Activated CD8-positive, alpha-beta T cell treated with anti-CD3 and anti-CD28 coated beads for 36 hours (primary cell): ENCODE measurements at regions not wholly inside any gene's neighbourhood (a gene's known extent, or its start where the extent isn't known, plus 50 kb on each side); places are given as distances from the start of the nearest gene placed in this dataset.

Experiments
- ATAC-seq: fragments of 200-7000 bp; cut with Tn5 transposase; one replicate; pipeline ENCODE4 v1.10.0; 2021; ENCODE audit warnings: mild to moderate bottlenecking, moderate library complexity
- CTCF ChIA-PET: fragments of 350-600 bp; sonication (Branson Sonifier 250); formaldehyde crosslinking; loops from one replicate; lab custom pipeline; 2021; ENCODE audit warnings: antibody characterized with exemption; lab: Charles Lee
- POLR2A ChIA-PET: fragments of 350-600 bp; sonication (Branson Sonifier 250); formaldehyde crosslinking; loops from one replicate; lab custom pipeline; 2021; ENCODE audit warnings: antibody characterized with exemption; lab: Charles Lee
- DNase-seq: peaks from one replicate; pipeline ENCODE4 v3.0.0-alpha.2; 2020
- H3K27ac Mint-ChIP-seq: one replicate; pipeline ENCODE4 v1.8.0; 2021; ENCODE audit warnings: mild to moderate bottlenecking, mixed read lengths
- H3K27me3 Mint-ChIP-seq: one replicate; pipeline ENCODE4 v1.8.0; 2021; ENCODE audit warnings: mixed read lengths
- H3K36me3 Mint-ChIP-seq: one replicate; pipeline ENCODE4 v1.8.0; 2021; ENCODE audit warnings: low read depth, mixed read lengths
- H3K4me1 Mint-ChIP-seq: one replicate; pipeline ENCODE4 v1.8.0; 2021; ENCODE audit warnings: low read depth, mixed read lengths
- H3K4me3 Mint-ChIP-seq: one replicate; pipeline ENCODE4 v1.8.0; 2021; ENCODE audit warnings: mild to moderate bottlenecking, moderate library complexity, mixed read lengths
- H3K9me3 Mint-ChIP-seq: one replicate; pipeline ENCODE4 v1.8.0; 2021; ENCODE audit warnings: mixed read lengths
- intact Hi-C: fragments of 100-400 bp; cut with micrococcal nuclease; formaldehyde crosslinking; loops from one replicate; pipeline ENCODE4 v1.10.0; 2022
- TF ChIP-seq, protein P1 (sequence below): fragments of 200-600 bp; IDR thresholded peaks from one replicate; pipeline ENCODE4 v1.8.0; 2022; ENCODE audit warnings: antibody characterized with exemption, mild to moderate bottlenecking

DNA sequence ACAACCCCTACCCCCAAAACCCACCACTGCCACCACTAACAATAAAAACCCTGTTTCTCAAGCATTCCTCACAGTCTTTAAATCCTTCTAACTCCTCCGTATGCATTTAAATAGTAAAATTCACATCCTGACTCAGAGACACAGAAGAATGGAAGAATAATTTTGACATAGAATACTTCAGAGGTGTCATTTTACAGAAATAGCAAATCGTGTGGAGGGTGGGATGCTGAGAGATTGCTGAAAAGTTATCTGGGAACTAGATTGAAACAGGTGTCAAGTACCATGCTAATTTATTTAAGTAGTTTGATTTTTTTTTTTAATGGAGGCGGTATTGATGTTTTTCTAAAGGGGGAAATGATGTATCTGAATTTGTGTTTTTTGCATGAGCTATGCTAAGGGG, 575.2 kb upstream of the TPK1 start:
- Mint-ChIP-seq H3K4me1 (no peaks in the 10 kb centered on the region), H3K36me3 (no peaks in the 10 kb centered on the region), H3K27ac (no peak overlapping the region), H3K9me3 (peaks cover 10% of the 10 kb centered on the region), H3K27me3 (no peaks in the 10 kb centered on the region), H3K4me3 (no peak overlapping the region)
- TF ChIP-seq, protein P1, sequence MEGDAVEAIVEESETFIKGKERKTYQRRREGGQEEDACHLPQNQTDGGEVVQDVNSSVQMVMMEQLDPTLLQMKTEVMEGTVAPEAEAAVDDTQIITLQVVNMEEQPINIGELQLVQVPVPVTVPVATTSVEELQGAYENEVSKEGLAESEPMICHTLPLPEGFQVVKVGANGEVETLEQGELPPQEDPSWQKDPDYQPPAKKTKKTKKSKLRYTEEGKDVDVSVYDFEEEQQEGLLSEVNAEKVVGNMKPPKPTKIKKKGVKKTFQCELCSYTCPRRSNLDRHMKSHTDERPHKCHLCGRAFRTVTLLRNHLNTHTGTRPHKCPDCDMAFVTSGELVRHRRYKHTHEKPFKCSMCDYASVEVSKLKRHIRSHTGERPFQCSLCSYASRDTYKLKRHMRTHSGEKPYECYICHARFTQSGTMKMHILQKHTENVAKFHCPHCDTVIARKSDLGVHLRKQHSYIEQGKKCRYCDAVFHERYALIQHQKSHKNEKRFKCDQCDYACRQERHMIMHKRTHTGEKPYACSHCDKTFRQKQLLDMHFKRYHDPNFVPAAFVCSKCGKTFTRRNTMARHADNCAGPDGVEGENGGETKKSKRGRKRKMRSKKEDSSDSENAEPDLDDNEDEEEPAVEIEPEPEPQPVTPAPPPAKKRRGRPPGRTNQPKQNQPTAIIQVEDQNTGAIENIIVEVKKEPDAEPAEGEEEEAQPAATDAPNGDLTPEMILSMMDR: no peak
- intact Hi-C loops: no loop called here
- POLR2A ChIA-PET: no interaction called here
- DNase-seq (no peak), ATAC-seq (no peak)
- CTCF ChIA-PET: no interaction called here

DNA sequence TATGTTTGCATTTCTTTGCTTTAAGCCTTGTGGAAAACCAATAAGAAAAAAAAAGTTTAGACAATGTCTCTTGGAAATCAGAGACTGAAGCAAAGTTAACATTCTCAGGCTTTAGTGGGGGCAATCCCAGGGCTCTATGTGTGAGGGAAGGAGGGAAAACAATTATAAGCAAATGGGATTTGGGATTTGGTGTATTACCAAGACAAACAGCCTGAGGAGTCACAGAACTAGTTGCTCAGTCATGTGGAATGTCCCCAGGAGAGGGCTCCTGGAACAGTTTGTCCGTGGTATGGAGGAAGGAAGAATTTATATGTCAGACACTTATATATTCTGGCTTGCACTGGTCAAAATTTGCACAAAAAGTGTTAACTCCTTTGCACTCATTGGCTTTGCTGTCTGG, 562.9 kb upstream of the TPK1 start:
- POLR2A ChIA-PET: no interaction called here
- Mint-ChIP-seq H3K27me3 (no peaks in the 10 kb centered on the region), H3K27ac (no peak overlapping the region), H3K9me3 (peaks cover 13% of the 10 kb centered on the region), H3K4me1 (no peaks in the 10 kb centered on the region), H3K36me3 (no peaks in the 10 kb centered on the region), H3K4me3 (no peak overlapping the region)
- TF ChIP-seq, protein P1: no peak
- DNase-seq (no peak), ATAC-seq (no peak)
- CTCF ChIA-PET: no interaction called here
- intact Hi-C loops: no loop called here

DNA sequence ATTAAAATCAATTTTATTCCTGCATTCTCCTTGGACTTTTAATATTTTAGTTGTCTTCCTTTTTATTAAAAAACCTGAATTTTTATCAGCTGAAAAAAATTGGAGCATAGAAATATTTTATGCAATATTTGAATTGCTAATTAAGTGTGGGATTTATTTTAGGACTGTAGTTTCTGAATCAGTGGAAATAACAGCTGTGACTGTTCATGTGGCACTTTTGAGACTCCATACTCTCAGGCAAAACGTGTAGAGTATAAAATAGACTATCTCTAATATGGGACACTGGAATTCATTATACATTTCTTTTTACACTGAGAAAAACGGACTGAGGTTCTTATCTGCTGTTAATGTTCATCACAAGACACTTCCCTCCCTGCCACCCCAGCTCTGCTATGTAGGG, 558.3 kb upstream of the TPK1 start:
- no peaks in the 10 kb centered on the region for H3K36me3 Mint-ChIP-seq
- no peak for DNase-seq
- TF ChIP-seq, protein P1: no peak
- ChIA-PET CTCF (no interaction called here), POLR2A (no interaction called here)
- H3K4me3 Mint-ChIP-seq: no peak overlapping the region
- H3K4me1 Mint-ChIP-seq: no peaks in the 10 kb centered on the region
- H3K27ac Mint-ChIP-seq: no peak overlapping the region
- ATAC-seq: no peak
- peaks cover 10% of the 10 kb centered on the region for H3K9me3 Mint-ChIP-seq
- intact Hi-C loops: no loop called here
- H3K27me3 Mint-ChIP-seq: no peaks in the 10 kb centered on the region

DNA sequence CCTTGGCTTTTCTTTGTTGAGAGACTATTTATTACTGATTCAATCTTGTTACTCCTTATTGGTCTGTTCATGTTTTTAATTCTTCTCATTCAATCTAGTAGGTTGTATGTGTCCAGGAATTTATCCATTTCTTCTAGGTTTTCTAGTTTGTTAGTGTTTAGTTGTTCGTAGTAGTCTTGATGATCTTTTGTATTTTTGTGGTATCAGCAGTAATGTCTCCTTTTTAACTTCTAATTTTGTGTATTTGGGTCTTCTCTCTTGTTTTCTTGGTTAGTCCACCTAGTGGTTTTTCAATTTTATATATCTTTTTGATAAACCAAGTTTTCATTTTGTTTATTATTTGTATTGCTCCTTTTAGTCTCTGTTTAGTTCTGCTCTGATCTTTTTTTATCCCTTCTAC, 546.9 kb upstream of the TPK1 start:
- no peak for ATAC-seq
- peaks cover 16% of the 10 kb centered on the region for H3K9me3 Mint-ChIP-seq

DNA sequence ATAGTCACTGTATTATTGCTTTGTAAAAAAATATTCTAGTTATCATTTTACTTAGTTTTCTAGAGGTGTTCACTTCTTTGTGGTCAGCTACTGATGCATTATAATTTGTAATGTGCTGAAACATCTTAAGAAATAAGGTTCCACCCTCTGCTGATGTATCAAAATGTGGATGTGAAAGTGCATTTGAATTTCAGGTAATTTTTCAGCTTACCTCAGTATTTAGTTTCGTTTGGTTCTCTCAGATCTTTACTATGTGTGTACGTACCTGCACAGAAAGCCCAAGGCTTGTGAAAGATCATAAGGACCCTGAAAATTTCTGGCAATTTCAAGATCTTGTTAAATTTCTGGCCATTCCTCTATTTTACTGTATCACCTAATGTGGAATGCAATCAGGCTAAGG, 542.3 kb upstream of the TPK1 start:
- POLR2A ChIA-PET: no interaction called here
- TF ChIP-seq, protein P1: no peak
- H3K27ac Mint-ChIP-seq: no peak overlapping the region
- intact Hi-C loops: no loop called here
- CTCF ChIA-PET: no interaction called here
- H3K4me3 Mint-ChIP-seq: no peak overlapping the region
- DNase-seq: no peak
- H3K36me3 Mint-ChIP-seq: no peaks in the 10 kb centered on the region
- no peak for ATAC-seq
- no peaks in the 10 kb centered on the region for H3K27me3 Mint-ChIP-seq
- H3K9me3 Mint-ChIP-seq: peaks cover 9% of the 10 kb centered on the region
- no peaks in the 10 kb centered on the region for H3K4me1 Mint-ChIP-seq

More for the DNA sequence above, 546.9 kb upstream of the TPK1 start:
- TF ChIP-seq, protein P1: no peak
- no peak overlapping the region for H3K4me3 Mint-ChIP-seq
- no peak overlapping the region for H3K27ac Mint-ChIP-seq
- CTCF ChIA-PET: no interaction called here
- H3K27me3 Mint-ChIP-seq: no peaks in the 10 kb centered on the region
- intact Hi-C loops: no loop called here
- POLR2A ChIA-PET: no interaction called here
- H3K4me1 Mint-ChIP-seq: no peaks in the 10 kb centered on the region
- no peaks in the 10 kb centered on the region for H3K36me3 Mint-ChIP-seq
- no peak for DNase-seq
